ENCODE measurements at regions not wholly inside any gene's neighbourhood (a gene's known extent, or its start where the extent isn't known, plus 50 kb on each side); places are given as distances from the start of the nearest gene placed in this dataset.

GRCh38 chr15:87420017-87420416 is 836.5 kb downstream of the NTRK3 start:
- H3K4me3 ChIP-seq: no peak overlapping the region
- TF ChIP-seq CTCF (IDR thresholded peaks at IDR 0.05): no peak
- no peak for ATAC-seq

DNA sequence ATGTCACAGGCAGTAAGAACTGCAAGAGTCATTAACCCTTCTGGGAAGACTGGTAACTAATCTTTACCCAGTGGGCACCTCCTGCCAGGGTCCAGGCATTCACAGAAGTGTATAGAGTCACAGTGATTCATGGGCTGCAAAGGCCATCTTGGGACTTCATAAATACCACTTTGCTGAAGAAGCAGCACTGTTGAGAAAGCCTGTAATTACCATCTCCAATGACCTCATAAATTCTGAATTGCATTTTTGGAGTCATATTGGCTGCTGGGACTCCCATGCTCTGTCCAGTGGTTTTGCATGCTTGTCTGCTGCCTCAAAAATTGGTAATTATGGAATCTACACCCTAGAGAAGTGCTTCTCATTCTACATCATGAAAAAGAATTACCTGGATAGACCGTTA is 837.2 kb downstream of the NTRK3 start:
- H3K4me3 ChIP-seq: no peak overlapping the region
- no peak for DNase-seq
- H3K4me1 ChIP-seq (ENCODE audit: low read depth): no peaks in the 10 kb centered on the region
- TF ChIP-seq CTCF (IDR thresholded peaks at IDR 0.05): no peak
- no peak for ATAC-seq
- no peaks in the 10 kb centered on the region for H3K36me3 ChIP-seq (ENCODE audit: low read depth)
- intact Hi-C loops (cut with DNase I, micrococcal nuclease): no loop called here
- H3K9me3 ChIP-seq: peaks cover 5% of the 10 kb centered on the region

More at GRCh38 chr15:87420017-87420416, 836.5 kb downstream of the NTRK3 start:
- intact Hi-C loops (cut with DNase I, micrococcal nuclease): no loop called here
- Histone ChIP-seq H3K4me1 (ENCODE audit: low read depth) (no peaks in the 10 kb centered on the region), H3K9me3 (peaks cover 5% of the 10 kb centered on the region), H3K36me3 (ENCODE audit: low read depth) (no peaks in the 10 kb centered on the region)
- DNase-seq: no peak

- no peaks in the 10 kb centered on the region for H3K36me3 ChIP-seq (ENCODE audit: low read depth)
- peaks cover 12% of the 10 kb centered on the region for H3K9me3 ChIP-seq
- ATAC-seq (no peak), DNase-seq (no peak)
- intact Hi-C loops (cut with DNase I, micrococcal nuclease): no loop called here
- no peaks in the 10 kb centered on the region for H3K4me1 ChIP-seq (ENCODE audit: low read depth)
- no peak for TF ChIP-seq CTCF (IDR thresholded peaks at IDR 0.05)
- no peak overlapping the region for H3K4me3 ChIP-seq
These were observed 839.8 kb downstream of the NTRK3 start for GRCh38 chr15:87416591-87417257.

DNA sequence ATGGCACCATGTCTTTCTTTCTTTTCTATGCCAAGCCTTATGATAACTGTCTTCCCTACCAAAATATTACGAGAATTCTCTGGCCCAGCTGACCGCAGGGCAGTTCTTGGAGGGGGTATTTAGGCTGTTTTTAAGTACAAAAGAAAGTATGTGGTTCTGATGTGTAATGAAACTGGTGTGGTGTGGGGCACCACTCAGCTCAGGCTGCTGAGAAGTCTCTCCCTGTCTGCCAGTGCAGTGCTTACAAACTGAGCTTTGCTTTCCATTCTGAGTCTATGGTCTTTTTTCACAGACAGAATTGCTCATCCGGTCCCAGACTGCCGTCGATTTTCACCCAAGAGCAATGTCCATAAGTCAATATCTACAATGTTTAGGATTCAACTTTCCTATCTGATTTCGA is 847.6 kb downstream of the NTRK3 start:
- intact Hi-C loops (cut with DNase I, micrococcal nuclease): no loop called here
- TF ChIP-seq CTCF (IDR thresholded peaks at IDR 0.05): no peak
- H3K4me3 ChIP-seq: no peak overlapping the region
- ATAC-seq: no peak
- no peaks in the 10 kb centered on the region for H3K36me3 ChIP-seq (ENCODE audit: low read depth)
- no peak for DNase-seq
- no peaks in the 10 kb centered on the region for H3K4me1 ChIP-seq (ENCODE audit: low read depth)
- peaks cover 20% of the 10 kb centered on the region for H3K9me3 ChIP-seq

DNA sequence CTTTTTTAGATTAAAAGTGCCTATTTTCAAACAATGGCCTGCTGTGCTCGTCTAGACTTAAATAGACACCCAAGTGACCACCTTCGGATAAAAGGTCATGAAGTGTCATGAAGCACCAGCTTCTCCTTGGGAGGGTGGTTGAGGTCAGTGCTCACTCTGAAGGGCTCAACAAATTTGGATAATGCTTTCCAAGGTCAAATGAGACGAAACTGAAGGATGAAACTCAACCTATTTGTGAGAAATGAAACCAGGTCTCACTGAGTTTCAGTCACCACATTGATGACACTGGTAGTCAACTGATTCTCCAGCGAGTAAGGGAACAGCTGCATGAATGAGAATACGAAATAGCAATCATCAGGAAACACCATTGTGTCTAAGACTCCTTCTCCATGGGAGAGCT is 852.6 kb downstream of the NTRK3 start:
- no peak for TF ChIP-seq CTCF (IDR thresholded peaks at IDR 0.05)
- H3K9me3 ChIP-seq: peaks cover 11% of the 10 kb centered on the region
- intact Hi-C loops (cut with DNase I, micrococcal nuclease): no loop called here
- no peak overlapping the region for H3K4me3 ChIP-seq
- H3K4me1 ChIP-seq (ENCODE audit: low read depth): no peaks in the 10 kb centered on the region
- no peak for ATAC-seq
- no peak for DNase-seq
- H3K36me3 ChIP-seq (ENCODE audit: low read depth): no peaks in the 10 kb centered on the region

GRCh38 chr15:87401973-87402372 is 854.6 kb downstream of the NTRK3 start:
- no peak for DNase-seq
- intact Hi-C loops (cut with DNase I, micrococcal nuclease): no loop called here
- Histone ChIP-seq H3K9me3 (peaks cover 8% of the 10 kb centered on the region), H3K4me1 (ENCODE audit: low read depth) (no peaks in the 10 kb centered on the region), H3K4me3 (no peak overlapping the region), H3K36me3 (ENCODE audit: low read depth) (no peaks in the 10 kb centered on the region)
- TF ChIP-seq CTCF (IDR thresholded peaks at IDR 0.05): no peak
- no peak for ATAC-seq

Measured in mucosa of descending colon (tissue), 3 donors.